ENCODE measurements at regions not wholly inside any gene's neighbourhood (a gene's known extent, or its start where the extent isn't known, plus 50 kb on each side); places are given as distances from the start of the nearest gene placed in this dataset.
"Not testable (repeated sequence)": the region's sequence is repeated elsewhere in the genome, so short reads cannot be mapped to it uniquely, and the experiment has no call there.

- ATAC-seq (no peak), DNase-seq (no peak)
- Histone ChIP-seq H3K27me3 (no peaks in the 10 kb centered on the region), H3K27ac (no peak overlapping the region), H3K9me3 (no peaks in the 10 kb centered on the region), H3K4me1 (no peaks in the 10 kb centered on the region), H3K36me3 (no peaks in the 10 kb centered on the region), H3K4me3 (no peak overlapping the region)
- in situ Hi-C loops (cut with MboI; ENCODE audit: low sequenced_read_pairs in 4 of 4) (no loop called here), intact Hi-C loops (cut with DNase I; ENCODE audit: low total_unique reads) (no loop called here)
- no peak for TF ChIP-seq CTCF (IDR thresholded peaks at IDR 0.05 in 4 of 5, conservative IDR thresholded peaks at IDR 0.05 in 1 of 5)
- no peak for TF ChIP-seq POLR2A (IDR thresholded peaks at IDR 0.05)
These were observed 569.2 kb upstream of the PTPRD start for GRCh38 chr9:11182001-11182400.

GRCh38 chr9:11190719-11191118 is 577.9 kb upstream of the PTPRD start:
- Histone ChIP-seq H3K4me3 (no peak overlapping the region), H3K27ac (no peak overlapping the region), H3K4me1 (no peaks in the 10 kb centered on the region), H3K36me3 (no peaks in the 10 kb centered on the region), H3K9me3 (no peaks in the 10 kb centered on the region), H3K27me3 (no peaks in the 10 kb centered on the region)
- no peak for TF ChIP-seq POLR2A (IDR thresholded peaks at IDR 0.05)
- no peak for TF ChIP-seq CTCF (IDR thresholded peaks at IDR 0.05 in 4 of 5, conservative IDR thresholded peaks at IDR 0.05 in 1 of 5)
- in situ Hi-C loops (cut with MboI; ENCODE audit: low sequenced_read_pairs in 4 of 4) (no loop called here), intact Hi-C loops (cut with DNase I; ENCODE audit: low total_unique reads) (no loop called here)
- ATAC-seq = no peak
- DNase-seq = no peak

GRCh38 chr9:11192993-11193392 is 580.2 kb upstream of the PTPRD start:
- ATAC-seq (no peak), DNase-seq (no peak)
- in situ Hi-C loops (cut with MboI; ENCODE audit: low sequenced_read_pairs in 4 of 4) = no loop called here
- no peak overlapping the region for H3K27ac ChIP-seq
- no peak for TF ChIP-seq POLR2A (IDR thresholded peaks at IDR 0.05)
- H3K9me3 ChIP-seq = no peaks in the 10 kb centered on the region
- H3K36me3 ChIP-seq = no peaks in the 10 kb centered on the region
- no peaks in the 10 kb centered on the region for H3K4me1 ChIP-seq
- intact Hi-C loops (cut with DNase I; ENCODE audit: low total_unique reads) = no loop called here
- H3K4me3 ChIP-seq = no peak overlapping the region
- no peaks in the 10 kb centered on the region for H3K27me3 ChIP-seq

- H3K36me3 ChIP-seq = no peaks in the 10 kb centered on the region
- TF ChIP-seq POLR2A (IDR thresholded peaks at IDR 0.05) (no peak), CTCF (IDR thresholded peaks at IDR 0.05 in 4 of 5, conservative IDR thresholded peaks at IDR 0.05 in 1 of 5) (no peak)
- DNase-seq = no peak
- in situ Hi-C loops (cut with MboI; ENCODE audit: low sequenced_read_pairs in 4 of 4) (no loop called here), intact Hi-C loops (cut with DNase I; ENCODE audit: low total_unique reads) (no loop called here)
- no peak for ATAC-seq
- H3K4me1 ChIP-seq = no peaks in the 10 kb centered on the region
- H3K4me3 ChIP-seq = no peak overlapping the region
- no peak overlapping the region for H3K27ac ChIP-seq
- H3K27me3 ChIP-seq = no peaks in the 10 kb centered on the region
- no peaks in the 10 kb centered on the region for H3K9me3 ChIP-seq
These were observed 581.4 kb upstream of the PTPRD start for GRCh38 chr9:11194246-11194645.

GRCh38 chr9:11196840-11197365 is 584.1 kb upstream of the PTPRD start:
- DNase-seq; H3K9me3 ChIP-seq; H3K4me1 ChIP-seq; H3K27me3 ChIP-seq; ATAC-seq; H3K4me3 ChIP-seq; H3K27ac ChIP-seq; H3K36me3 ChIP-seq; in situ Hi-C loops (cut with MboI; ENCODE audit: low sequenced_read_pairs in 4 of 4); intact Hi-C loops (cut with DNase I; ENCODE audit: low total_unique reads): not testable (repeated sequence)

GRCh38 chr9:11199335-11199734 is 586.5 kb upstream of the PTPRD start:
- Histone ChIP-seq H3K36me3 (no peaks in the 10 kb centered on the region), H3K4me1 (no peaks in the 10 kb centered on the region), H3K9me3 (no peaks in the 10 kb centered on the region), H3K27ac (no peak overlapping the region), H3K4me3 (no peak overlapping the region), H3K27me3 (no peaks in the 10 kb centered on the region)
- DNase-seq (no peak), ATAC-seq (no peak)
- in situ Hi-C loops (cut with MboI; ENCODE audit: low sequenced_read_pairs in 4 of 4) (no loop called here), intact Hi-C loops (cut with DNase I; ENCODE audit: low total_unique reads) (no loop called here)
- TF ChIP-seq POLR2A (IDR thresholded peaks at IDR 0.05) (no peak), CTCF (IDR thresholded peaks at IDR 0.05 in 4 of 5, conservative IDR thresholded peaks at IDR 0.05 in 1 of 5) (no peak)
